SW480 (cell line): ENCODE measurements at regions not wholly inside any gene's neighbourhood (a gene's known extent, or its start where the extent isn't known, plus 50 kb on each side); places are given as distances from the start of the nearest gene placed in this dataset.
"Not testable (repeated sequence)": the region's sequence is repeated elsewhere in the genome, so short reads cannot be mapped to it uniquely, and the experiment has no call there.

Experiments used
- DNase-seq: peaks from one replicate; pipeline ENCODE4 v3.0.0-alpha.2; 2016; ENCODE audit warnings: low spot score

DNA sequence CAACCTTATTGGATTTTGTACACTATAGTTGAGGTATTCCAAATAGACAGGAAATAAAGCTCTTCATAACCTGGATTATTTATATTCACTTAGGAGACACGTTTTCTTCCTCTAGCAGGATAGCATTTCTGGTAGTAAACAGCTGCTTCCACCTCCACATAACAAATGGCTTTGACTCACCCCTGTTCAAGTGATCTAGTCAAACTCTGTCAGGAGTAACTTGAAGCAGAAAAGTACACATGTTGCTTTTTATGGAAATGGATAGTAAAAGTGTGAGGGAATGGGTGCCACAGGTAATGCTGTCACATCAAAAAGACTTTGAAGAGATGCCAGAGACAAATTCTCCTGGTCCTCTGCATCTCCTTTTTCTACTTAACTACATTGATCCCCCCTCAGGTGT is 258.7 kb upstream of the SLC7A11 start:
- DNase-seq: no peak

DNA sequence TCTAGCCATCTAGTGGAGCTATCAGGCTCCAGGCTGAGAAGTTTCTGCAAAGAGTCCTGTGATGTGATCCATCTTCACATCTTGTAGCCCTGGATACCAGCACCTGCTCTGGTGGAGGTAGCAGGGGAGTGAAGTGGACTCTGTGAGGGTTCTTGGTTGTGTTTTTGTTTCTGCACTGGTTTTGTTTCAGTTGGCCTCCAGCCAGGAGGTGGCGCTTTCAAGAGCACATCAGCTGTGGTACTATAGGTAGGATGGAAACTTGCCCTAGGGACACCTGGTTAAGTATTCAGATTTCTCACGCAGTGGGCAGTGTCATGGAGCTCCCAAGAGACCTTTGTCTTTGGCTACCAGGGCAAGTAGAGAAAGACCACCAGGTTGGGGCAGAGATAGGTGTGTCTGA is 257.5 kb upstream of the SLC7A11 start:
- DNase-seq: no peak

DNA sequence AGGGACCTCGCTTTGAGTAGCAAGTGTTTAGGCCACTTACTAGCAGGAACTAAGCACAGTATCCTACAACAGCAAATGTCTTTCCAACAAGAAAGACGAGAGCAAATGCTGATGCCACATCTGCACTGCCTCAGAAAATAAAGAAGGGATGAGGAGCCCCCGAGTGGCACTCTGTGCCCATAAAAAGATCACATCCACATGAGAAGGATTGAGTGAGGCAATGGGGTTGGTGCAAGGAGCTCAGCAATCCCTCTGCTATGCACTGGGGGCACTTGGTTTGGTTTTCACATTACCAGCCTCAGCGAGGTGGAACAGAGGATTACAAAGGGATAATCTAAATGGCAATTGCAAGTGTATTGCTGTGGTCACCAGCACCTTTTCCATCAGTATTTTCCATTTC is 252.8 kb upstream of the SLC7A11 start:
- DNase-seq: no peak

DNA sequence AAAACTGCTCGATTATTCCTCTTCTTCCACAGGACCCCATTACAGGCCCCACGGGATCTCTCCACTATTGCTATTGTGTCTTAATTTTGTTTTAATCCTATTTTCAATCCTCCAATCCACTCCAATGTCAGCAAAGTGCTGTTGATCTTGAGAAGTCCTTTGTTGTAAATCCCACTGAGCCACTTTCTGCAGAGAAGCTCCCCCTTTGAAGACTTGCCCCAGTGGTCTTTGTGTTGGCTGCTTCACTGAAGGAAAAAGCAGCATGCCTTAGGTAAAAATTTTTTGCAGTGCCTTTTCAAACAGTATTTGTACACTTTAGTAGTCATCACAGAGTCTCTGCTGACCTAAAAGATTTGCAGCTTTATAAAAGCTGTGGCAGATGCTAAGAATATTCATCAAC is 252.0 kb upstream of the SLC7A11 start:
- no peak for DNase-seq

GRCh38 chr4:138492176-138492575 is 250.0 kb upstream of the SLC7A11 start:
- no peak for DNase-seq

DNA sequence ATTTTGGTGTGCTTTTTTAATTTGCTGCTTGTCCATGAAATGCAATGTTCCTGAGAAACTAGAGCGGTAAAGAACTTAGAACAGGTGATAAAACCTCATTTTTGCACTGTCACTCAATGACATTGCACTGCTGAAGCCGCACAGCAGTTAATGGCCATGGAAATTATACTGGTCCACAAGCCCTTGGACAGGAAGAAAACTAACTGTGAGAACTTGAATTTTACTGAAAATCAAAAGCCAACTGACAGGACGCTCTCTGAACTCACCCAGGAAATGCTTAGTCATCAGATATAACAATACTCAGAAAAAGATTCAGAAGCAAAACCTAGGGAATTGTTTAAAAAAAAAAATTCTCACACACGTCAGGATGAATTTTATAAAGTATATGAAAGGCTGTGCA is 246.4 kb upstream of the SLC7A11 start:
- DNase-seq: no peak

DNA sequence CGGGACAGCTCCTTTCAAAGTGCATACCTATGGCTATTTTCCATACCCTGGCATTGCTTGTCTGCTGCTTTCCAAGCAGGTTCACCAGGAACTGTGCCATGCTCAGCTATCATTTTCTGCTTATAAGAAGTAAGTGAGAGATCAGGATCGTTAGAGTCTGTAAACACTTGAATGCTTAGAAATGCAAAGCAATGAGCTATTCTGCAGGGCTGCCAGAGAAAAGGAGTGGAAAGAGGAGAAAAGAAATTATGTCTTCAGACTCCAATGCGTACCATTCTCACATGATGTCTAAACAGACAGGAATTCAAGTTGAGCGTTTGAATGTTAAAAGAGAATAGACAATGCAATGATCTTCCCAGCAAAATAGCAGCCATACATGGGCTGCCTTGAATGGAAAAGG is 245.5 kb upstream of the SLC7A11 start:
- no peak for DNase-seq

DNA sequence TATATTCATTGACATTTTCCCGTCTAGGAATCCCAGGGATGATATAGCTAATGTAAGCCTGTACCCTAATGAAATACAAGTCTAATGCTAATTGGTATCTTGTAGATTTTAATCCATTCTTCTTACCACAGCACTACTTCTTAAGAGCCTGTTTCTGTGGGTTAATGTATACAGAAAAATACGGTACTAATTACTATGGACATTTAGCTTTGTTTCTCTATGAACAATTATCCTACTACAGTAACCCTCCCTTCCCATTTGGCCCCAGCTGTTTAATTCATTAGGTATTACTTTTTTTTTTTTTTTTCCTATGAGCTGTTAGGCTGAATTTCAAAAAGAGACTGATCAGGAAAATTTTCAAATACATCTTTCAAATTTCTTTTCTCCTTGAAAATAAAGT is 245.1 kb upstream of the SLC7A11 start:
- DNase-seq: no peak

- no peak for DNase-seq
Measured at GRCh38 chr4:138485498-138485897, 243.3 kb upstream of the SLC7A11 start.

DNA sequence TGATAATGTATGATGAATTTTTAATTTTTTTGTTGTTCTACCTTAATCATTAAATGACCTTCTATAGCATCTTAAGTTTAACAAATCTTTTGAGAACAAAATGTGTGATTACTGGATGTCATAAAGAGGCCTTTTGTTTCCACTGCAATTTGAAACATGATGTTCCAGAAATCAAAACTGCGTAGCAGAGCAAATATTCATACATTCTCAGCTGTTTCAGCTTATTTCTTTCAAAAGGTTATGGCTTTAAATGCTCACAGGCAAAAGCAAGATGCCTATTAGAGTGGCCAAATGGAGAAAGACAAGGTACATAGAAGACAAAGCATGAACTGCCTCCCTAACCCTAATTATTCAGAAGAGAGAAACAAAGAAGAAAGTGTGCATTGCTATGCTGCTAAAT is 233.0 kb upstream of the SLC7A11 start:
- no peak for DNase-seq

- DNase-seq: no peak
Measured at GRCh38 chr4:138473339-138473738, 231.2 kb upstream of the SLC7A11 start.

- no peak for DNase-seq
Measured at GRCh38 chr4:138460477-138461414, 218.6 kb upstream of the SLC7A11 start.

DNA sequence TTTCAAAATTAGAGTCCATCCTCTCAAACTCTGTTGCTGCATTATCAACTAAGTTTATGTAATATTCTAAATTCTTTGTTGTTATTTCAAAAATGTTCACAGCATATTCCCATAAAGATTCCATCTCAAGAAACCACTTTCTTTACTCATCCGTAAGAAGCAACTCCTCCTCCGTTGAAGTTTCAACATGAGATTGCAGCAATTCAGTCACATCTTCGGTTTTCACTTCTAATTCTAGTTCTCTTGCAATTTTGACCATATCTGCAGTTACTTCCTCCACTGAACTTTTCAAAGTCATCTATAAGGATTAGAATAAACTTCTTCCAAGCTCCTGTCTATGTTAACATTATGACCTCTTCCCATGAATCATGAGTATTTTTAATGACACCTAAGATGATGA is 216.6 kb upstream of the SLC7A11 start:
- no peak for DNase-seq

GRCh38 chr4:138456349-138456748 is 214.2 kb upstream of the SLC7A11 start:
- not testable (repeated sequence) for DNase-seq

- DNase-seq: no peak
Measured at GRCh38 chr4:138455097-138455496, 212.9 kb upstream of the SLC7A11 start.

DNA sequence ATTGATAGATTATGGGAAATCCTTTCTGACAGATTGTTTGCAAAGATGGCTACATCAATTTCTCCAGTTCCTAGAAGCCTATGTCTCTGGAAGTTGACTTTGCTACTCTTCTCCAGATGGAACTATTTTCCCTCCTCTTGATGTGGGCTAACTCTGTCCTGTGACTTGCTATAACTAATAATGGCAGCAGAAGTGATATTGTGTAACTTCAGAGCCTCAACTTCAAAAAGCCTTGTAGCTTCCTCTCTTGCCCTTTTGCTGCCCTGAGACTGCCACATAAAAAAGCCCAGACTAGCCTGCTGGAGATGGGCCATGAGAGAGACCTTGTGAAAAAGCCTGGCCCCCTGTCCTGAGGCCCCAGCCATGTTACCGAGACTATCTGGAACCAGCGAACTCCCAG is 210.7 kb upstream of the SLC7A11 start:
- DNase-seq: no peak

GRCh38 chr4:138451276-138451663 is 209.1 kb upstream of the SLC7A11 start:
- no peak for DNase-seq

DNA sequence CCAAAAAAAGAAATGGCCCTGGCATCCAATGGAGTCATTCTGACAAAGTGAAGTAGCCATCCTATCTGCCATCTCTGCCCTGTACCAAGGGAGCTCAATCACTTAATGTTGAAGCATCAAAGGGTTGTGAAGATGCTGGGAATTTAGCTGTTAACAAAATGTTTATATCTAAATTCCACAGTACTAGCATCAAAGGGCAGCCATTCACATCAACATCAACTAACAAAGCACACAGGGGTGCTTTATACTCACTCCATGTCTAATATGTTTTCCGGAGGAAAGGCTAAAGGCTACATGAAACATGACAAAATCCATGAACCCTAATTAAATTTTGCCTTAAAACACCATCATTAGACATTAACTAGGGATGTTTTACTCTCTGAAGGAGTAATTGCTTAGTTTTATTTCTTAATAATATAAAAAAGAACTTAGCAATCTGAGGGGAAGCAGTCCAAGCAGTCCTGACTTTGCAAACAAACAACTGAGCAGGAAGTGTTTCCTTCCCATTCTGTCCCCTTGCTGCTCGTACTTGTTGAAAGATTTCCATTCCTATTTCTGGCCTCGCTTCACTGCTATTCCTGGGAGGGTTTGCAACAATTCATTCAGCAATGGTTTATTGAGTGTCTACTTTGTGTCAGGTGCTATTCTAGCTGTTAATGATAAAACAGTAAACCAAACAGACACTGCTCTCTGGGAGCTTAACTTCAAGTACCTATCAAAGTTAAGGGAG is 208.6 kb upstream of the SLC7A11 start:
- no peak for DNase-seq

- DNase-seq: no peak
Measured at GRCh38 chr4:138449938-138450337, 207.8 kb upstream of the SLC7A11 start.

- DNase-seq: no peak
Measured at GRCh38 chr4:138448169-138448568, 206.0 kb upstream of the SLC7A11 start.

- no peak for DNase-seq
Measured at GRCh38 chr4:138446456-138446855, 204.3 kb upstream of the SLC7A11 start.

DNA sequence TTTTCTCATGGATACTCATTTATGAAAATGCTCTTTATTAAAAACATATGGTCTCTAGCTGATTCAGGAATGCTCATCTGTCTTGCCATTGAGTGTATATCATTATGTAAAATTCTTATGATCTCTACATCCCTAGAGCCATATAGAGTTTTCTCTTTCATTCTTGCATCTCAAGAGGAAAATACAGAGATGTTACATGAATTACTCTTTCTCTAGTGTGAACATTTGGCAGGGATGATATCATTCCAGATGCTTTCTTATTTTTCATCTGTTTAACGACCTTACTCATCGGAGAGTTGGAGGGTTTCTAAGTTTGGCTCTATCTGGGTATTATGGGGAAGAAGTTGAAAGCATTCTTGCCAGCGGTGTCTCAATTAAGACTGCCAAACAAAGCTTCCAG is 202.9 kb upstream of the SLC7A11 start:
- DNase-seq: no peak

GRCh38 chr4:138444260-138444659 is 202.1 kb upstream of the SLC7A11 start:
- DNase-seq: no peak
